Endothelial cell of umbilical vein (primary cell): ENCODE measurements at regions not wholly inside any gene's neighbourhood (a gene's known extent, or its start where the extent isn't known, plus 50 kb on each side); places are given as distances from the start of the nearest gene placed in this dataset.

ENCODE experiments used
- BruUV-seq: library from RNA; stranded (reverse); fragments of 400-500 nt; replicated peaks from 2 replicates; lab custom pipeline; 2021; lab: Mats Ljungman, UMichigan
- CTCF ChIA-PET: fragments of 300-600, 350-600 bp; sonication (Branson Sonifier 250); formaldehyde crosslinking; loops from one replicate; lab custom pipeline; 2021; ENCODE audit warnings: antibody characterized with exemption, inconsistent platforms; lab: Charles Lee
- POLR2A ChIA-PET: fragments of 300-600, 350-600 bp; sonication (Branson Sonifier 250); formaldehyde crosslinking; loops from one replicate; lab custom pipeline; 2021; ENCODE audit warnings: antibody characterized with exemption, inconsistent platforms; lab: Charles Lee
- DNase-seq: peaks from one replicate; pipeline ENCODE4 v3.0.0-alpha.2; 2011; ENCODE audit warnings: low read depth, low spot score
- FAIRE-seq: peaks from 2 replicates; lab custom pipeline; 2011; peaks lifted over from hg19 to GRCh38; lab: Jason Lieb, UNC
- H2AFZ ChIP-seq: 2 replicates; pipeline ENCODE4 v1.6.0; 2012; ENCODE audit warnings: low read depth, low read length, control low read depth, inconsistent platforms
- H3K27ac ChIP-seq: 2 replicates; pipeline ENCODE4 v1.5.1; 2011; ENCODE audit warnings: low read depth, mild to moderate bottlenecking, control low read depth, low read length, moderate library complexity; ENCODE audit not compliant: insufficient read depth
- H3K27me3 ChIP-seq, 2 experiments: 2 replicates each; pipeline versions ENCODE4 v1.6.0 to v1.6.1; 2011; ENCODE audit warnings: low read length in 2 of 2, mixed read lengths in 1 of 2; ENCODE audit not compliant: control insufficient read depth in 2 of 2, insufficient read depth in 2 of 2
- H3K36me3 ChIP-seq, 2 experiments: 2 replicates in 1 of 2; 3 replicates in 1 of 2; pipeline ENCODE4 v1.5.1; 2011; ENCODE audit warnings: low read length in 2 of 2, mild to moderate bottlenecking in 1 of 2, moderate library complexity in 1 of 2; ENCODE audit not compliant: control insufficient read depth in 2 of 2, insufficient read depth in 2 of 2; ENCODE audit errors: extremely low read depth in 1 of 2
- H3K4me1 ChIP-seq: 3 replicates; pipeline ENCODE4 v1.5.1; 2011; ENCODE audit warnings: mild to moderate bottlenecking, low read length; ENCODE audit not compliant: control insufficient read depth, insufficient read depth; ENCODE audit errors: extremely low read depth
- H3K4me2 ChIP-seq: 2 replicates; pipeline ENCODE4 v1.6.1; 2011; ENCODE audit warnings: low read length, control low read depth, mixed read lengths; ENCODE audit not compliant: insufficient read depth
- H3K4me3 ChIP-seq, 3 experiments: fragments of 200-600 bp in 1 of 3; sonication (generic), shearing (Covaris generic) in 1 of 3; replicated peaks in 1 of 3; 2 replicates each; pipeline ENCODE4 v1.5.1; 2011 to 2016; ENCODE audit warnings: control low read depth in 3 of 3, low read length in 3 of 3, mild to moderate bottlenecking in 2 of 3, inconsistent platforms in 1 of 3, low read depth in 1 of 3, moderate library complexity in 1 of 3; ENCODE audit not compliant: insufficient read depth in 1 of 3
- H3K79me2 ChIP-seq: 2 replicates; pipeline ENCODE4 v1.6.0; 2012; ENCODE audit warnings: low read length, inconsistent platforms; ENCODE audit not compliant: control insufficient read depth, insufficient read depth
- H3K9ac ChIP-seq: replicated peaks from 2 replicates; pipeline ENCODE3; 2011; ENCODE audit warnings: low read length, control low read depth; ENCODE audit not compliant: insufficient read depth; ENCODE audit errors: extremely low read depth
- H3K9me1 ChIP-seq: replicated peaks from 3 replicates; pipeline ENCODE4 v1.6.0; 2011; ENCODE audit warnings: mild to moderate bottlenecking, low read length; ENCODE audit not compliant: control insufficient read depth, insufficient read depth; ENCODE audit errors: extremely low read depth
- H3K9me3 ChIP-seq: replicated peaks from 2 replicates; pipeline ENCODE4 v1.5.1; 2012; ENCODE audit warnings: low read length, inconsistent platforms; ENCODE audit not compliant: control insufficient read depth, insufficient read depth
- H4K20me1 ChIP-seq: replicated peaks from 2 replicates; pipeline ENCODE3; 2011; ENCODE audit warnings: mild to moderate bottlenecking, low read length; ENCODE audit not compliant: control insufficient read depth, insufficient read depth; ENCODE audit errors: extremely low read depth
- EZH2 ChIP-seq: IDR thresholded peaks from 2 replicates; pipeline ENCODE4 v1.6.1; 2012; ENCODE audit warnings: borderline replicate concordance, low read depth, mild to moderate bottlenecking, moderate library complexity, low read length, inconsistent platforms; ENCODE audit not compliant: severe bottlenecking
- FOS ChIP-seq: IDR thresholded peaks from 2 replicates; pipeline ENCODE4 v1.6.1; 2011; ENCODE audit warnings: mild to moderate bottlenecking, low read length, moderate library complexity, borderline replicate concordance; ENCODE audit not compliant: insufficient read depth
- GATA2 ChIP-seq: IDR thresholded peaks from 2 replicates; pipeline ENCODE4 v1.7.0; 2011; ENCODE audit warnings: low read depth, mild to moderate bottlenecking, moderate library complexity, mixed read lengths, low read length; ENCODE audit not compliant: insufficient read length, insufficient read depth
- JUN ChIP-seq: IDR thresholded peaks from 2 replicates; pipeline ENCODE4 v1.6.1; 2011; ENCODE audit warnings: borderline replicate concordance, low read depth; ENCODE audit not compliant: insufficient read length, insufficient read depth
- MAX ChIP-seq: IDR thresholded peaks from 2 replicates; pipeline ENCODE4 v1.6.1; 2011; ENCODE audit not compliant: insufficient read depth, insufficient read length
- MYC ChIP-seq: IDR thresholded peaks from one replicate; pipeline ENCODE4 v1.6.1; 2011; ENCODE audit warnings: mild to moderate bottlenecking, low read depth, low read length
- POLR2A ChIP-seq: IDR thresholded peaks from 2 replicates; pipeline ENCODE4 v1.6.1; 2012; ENCODE audit warnings: low read depth, mild to moderate bottlenecking, control low read depth, low read length
- POLR2AphosphoS5 ChIP-seq: IDR thresholded peaks from 2 replicates; pipeline ENCODE4 v1.6.1; 2012; ENCODE audit warnings: low read depth, mild to moderate bottlenecking, control low read depth, low read length, moderate library complexity; ENCODE audit not compliant: insufficient read depth
- dilution Hi-C: fragments of 300-500 bp; cut with MboI; formaldehyde crosslinking; loops from one replicate; pipeline ENCODE4 v1.15.0; 2019; ENCODE audit warnings: low sequenced_read_pairs; ENCODE audit not compliant: extremely low pct_ligation_motif_present
- intact Hi-C: fragments of 100-400 bp; cut with micrococcal nuclease; formaldehyde crosslinking; loops from one replicate; pipeline ENCODE4 v1.10.0; 2022
- TF ChIP-seq, protein P1 (sequence below), 2 donors: IDR thresholded peaks; 1 replicate in 1 of 2; 2 replicates in 1 of 2; pipeline ENCODE4 v1.5.1; 2011; ENCODE audit warnings: low read length in 2 of 2, mild to moderate bottlenecking in 2 of 2, moderate library complexity in 2 of 2, control low read depth in 1 of 2, inconsistent platforms in 1 of 2, low read depth in 1 of 2; ENCODE audit not compliant: insufficient read depth in 1 of 2; ENCODE audit errors: extremely low read depth in 1 of 2

GRCh38 chr11:31997955-31998354 is 92.9 kb upstream of the RCN1 start:
- dilution Hi-C loops (no loop called here), intact Hi-C loops (no loop called here)
- ChIA-PET CTCF (interaction anchor here (1.3 kb wide), 1 partner anchor 9 kb away, joined by 5 read pairs; no protein-coding TSS in a partner anchor), POLR2A (no interaction called here)
- Histone ChIP-seq H3K27me3 (no peaks in the 10 kb centered on the region), H3K4me1 (no peaks in the 10 kb centered on the region), H2AFZ (no peak overlapping the region), H3K79me2 (no peaks in the 10 kb centered on the region), H3K9me3 (no peaks in the 10 kb centered on the region), H4K20me1 (no peaks in the 10 kb centered on the region), H3K4me3 (no peak overlapping the region), H3K4me2 (no peak overlapping the region), H3K27ac (no peak overlapping the region), H3K9me1 (no peaks in the 10 kb centered on the region), H3K9ac (no peak overlapping the region), H3K36me3 (no peaks in the 10 kb centered on the region)
- no peak for FAIRE-seq
- no peak for DNase-seq
- TF ChIP-seq MYC (no peak), GATA2 (no peak), POLR2AphosphoS5 (no peak), FOS (no peak), EZH2 (no peak), POLR2A (no peak), MAX (no peak), JUN (no peak)
- TF ChIP-seq, protein P1, sequence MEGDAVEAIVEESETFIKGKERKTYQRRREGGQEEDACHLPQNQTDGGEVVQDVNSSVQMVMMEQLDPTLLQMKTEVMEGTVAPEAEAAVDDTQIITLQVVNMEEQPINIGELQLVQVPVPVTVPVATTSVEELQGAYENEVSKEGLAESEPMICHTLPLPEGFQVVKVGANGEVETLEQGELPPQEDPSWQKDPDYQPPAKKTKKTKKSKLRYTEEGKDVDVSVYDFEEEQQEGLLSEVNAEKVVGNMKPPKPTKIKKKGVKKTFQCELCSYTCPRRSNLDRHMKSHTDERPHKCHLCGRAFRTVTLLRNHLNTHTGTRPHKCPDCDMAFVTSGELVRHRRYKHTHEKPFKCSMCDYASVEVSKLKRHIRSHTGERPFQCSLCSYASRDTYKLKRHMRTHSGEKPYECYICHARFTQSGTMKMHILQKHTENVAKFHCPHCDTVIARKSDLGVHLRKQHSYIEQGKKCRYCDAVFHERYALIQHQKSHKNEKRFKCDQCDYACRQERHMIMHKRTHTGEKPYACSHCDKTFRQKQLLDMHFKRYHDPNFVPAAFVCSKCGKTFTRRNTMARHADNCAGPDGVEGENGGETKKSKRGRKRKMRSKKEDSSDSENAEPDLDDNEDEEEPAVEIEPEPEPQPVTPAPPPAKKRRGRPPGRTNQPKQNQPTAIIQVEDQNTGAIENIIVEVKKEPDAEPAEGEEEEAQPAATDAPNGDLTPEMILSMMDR (IDR thresholded peaks at IDR 0.05; ENCODE audit: extremely low read depth in 1 of 2, insufficient read depth in 1 of 2, low read depth in 1 of 2, low read length in 2 of 2) = no peak
- BruUV-seq = no TSS peak
